Ishikawa (cell line): ENCODE measurements at regions not wholly inside any gene's neighbourhood (a gene's known extent, or its start where the extent isn't known, plus 50 kb on each side); places are given as distances from the start of the nearest gene placed in this dataset.

ENCODE experiments used
- CEBPB ChIP-seq: IDR thresholded peaks from 2 replicates; pipeline ENCODE4 v1.6.1; 2012
- EGR1 ChIP-seq: IDR thresholded peaks from 2 replicates; pipeline ENCODE4 v1.6.1; 2012
- EP300 ChIP-seq: IDR thresholded peaks from 2 replicates; pipeline ENCODE4 v1.6.1; 2012; ENCODE audit warnings: borderline replicate concordance
- FOXM1 ChIP-seq: IDR thresholded peaks from 2 replicates; pipeline ENCODE4 v1.6.1; 2012; ENCODE audit warnings: low read depth, borderline replicate concordance
- NFIC ChIP-seq: IDR thresholded peaks from 2 replicates; pipeline ENCODE4 v1.6.1; 2012
- RAD21 ChIP-seq: IDR thresholded peaks from 2 replicates; pipeline ENCODE4 v1.6.1; 2012; ENCODE audit warnings: low read depth
- TAF1 ChIP-seq: IDR thresholded peaks from 2 replicates; pipeline ENCODE4 v1.6.1; 2012; ENCODE audit warnings: low read depth, mild to moderate bottlenecking
- TCF12 ChIP-seq: IDR thresholded peaks from 2 replicates; pipeline ENCODE4 v1.6.1; 2012; ENCODE audit warnings: low read depth
- TEAD4 ChIP-seq: IDR thresholded peaks from 2 replicates; pipeline ENCODE4 v1.6.1; 2012
- YY1 ChIP-seq: IDR thresholded peaks from 2 replicates; pipeline ENCODE4 v1.6.1; 2012; ENCODE audit warnings: low read depth
- TF ChIP-seq, protein P1 (sequence below): IDR thresholded peaks from 2 replicates; pipeline ENCODE4 v1.6.1; 2012; ENCODE audit warnings: low read depth, mild to moderate bottlenecking
- TF ChIP-seq, protein P2 (sequence below): IDR thresholded peaks from 2 replicates; pipeline ENCODE4 v1.6.1; 2012
- TF ChIP-seq, protein P3 (sequence below): IDR thresholded peaks from 2 replicates; pipeline ENCODE4 v1.6.1; 2012

DNA sequence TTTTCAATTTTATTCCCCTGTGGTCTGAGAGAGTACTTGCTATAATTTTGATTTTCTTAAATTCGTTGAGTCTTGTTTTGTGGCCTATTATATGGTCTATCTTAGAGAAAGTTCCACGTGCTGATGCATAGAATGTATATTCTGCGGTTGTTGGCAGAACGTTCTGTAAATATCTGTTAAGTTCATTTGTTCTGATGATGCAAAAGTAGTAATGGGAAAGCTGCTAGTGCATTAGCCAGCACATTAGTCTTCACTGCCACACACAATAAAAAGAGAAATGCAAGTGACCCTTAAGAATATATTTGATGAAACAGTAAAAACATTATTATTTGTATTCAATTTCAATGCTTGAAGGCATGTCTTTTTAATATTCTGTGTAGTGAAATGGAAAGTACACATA, 84.8 kb downstream of the GTPBP8 start:
- TF ChIP-seq, protein P1, sequence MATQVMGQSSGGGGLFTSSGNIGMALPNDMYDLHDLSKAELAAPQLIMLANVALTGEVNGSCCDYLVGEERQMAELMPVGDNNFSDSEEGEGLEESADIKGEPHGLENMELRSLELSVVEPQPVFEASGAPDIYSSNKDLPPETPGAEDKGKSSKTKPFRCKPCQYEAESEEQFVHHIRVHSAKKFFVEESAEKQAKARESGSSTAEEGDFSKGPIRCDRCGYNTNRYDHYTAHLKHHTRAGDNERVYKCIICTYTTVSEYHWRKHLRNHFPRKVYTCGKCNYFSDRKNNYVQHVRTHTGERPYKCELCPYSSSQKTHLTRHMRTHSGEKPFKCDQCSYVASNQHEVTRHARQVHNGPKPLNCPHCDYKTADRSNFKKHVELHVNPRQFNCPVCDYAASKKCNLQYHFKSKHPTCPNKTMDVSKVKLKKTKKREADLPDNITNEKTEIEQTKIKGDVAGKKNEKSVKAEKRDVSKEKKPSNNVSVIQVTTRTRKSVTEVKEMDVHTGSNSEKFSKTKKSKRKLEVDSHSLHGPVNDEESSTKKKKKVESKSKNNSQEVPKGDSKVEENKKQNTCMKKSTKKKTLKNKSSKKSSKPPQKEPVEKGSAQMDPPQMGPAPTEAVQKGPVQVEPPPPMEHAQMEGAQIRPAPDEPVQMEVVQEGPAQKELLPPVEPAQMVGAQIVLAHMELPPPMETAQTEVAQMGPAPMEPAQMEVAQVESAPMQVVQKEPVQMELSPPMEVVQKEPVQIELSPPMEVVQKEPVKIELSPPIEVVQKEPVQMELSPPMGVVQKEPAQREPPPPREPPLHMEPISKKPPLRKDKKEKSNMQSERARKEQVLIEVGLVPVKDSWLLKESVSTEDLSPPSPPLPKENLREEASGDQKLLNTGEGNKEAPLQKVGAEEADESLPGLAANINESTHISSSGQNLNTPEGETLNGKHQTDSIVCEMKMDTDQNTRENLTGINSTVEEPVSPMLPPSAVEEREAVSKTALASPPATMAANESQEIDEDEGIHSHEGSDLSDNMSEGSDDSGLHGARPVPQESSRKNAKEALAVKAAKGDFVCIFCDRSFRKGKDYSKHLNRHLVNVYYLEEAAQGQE, result no peak
- TF ChIP-seq EGR1 (no peak), TAF1 (no peak), FOXM1 (no peak), YY1 (no peak), RAD21 (no peak), TCF12 (no peak), CEBPB (no peak), TEAD4 (no peak), EP300 (no peak), NFIC (no peak)
- TF ChIP-seq, protein P2, sequence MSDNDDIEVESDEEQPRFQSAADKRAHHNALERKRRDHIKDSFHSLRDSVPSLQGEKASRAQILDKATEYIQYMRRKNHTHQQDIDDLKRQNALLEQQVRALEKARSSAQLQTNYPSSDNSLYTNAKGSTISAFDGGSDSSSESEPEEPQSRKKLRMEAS, result no peak
- TF ChIP-seq, protein P3, sequence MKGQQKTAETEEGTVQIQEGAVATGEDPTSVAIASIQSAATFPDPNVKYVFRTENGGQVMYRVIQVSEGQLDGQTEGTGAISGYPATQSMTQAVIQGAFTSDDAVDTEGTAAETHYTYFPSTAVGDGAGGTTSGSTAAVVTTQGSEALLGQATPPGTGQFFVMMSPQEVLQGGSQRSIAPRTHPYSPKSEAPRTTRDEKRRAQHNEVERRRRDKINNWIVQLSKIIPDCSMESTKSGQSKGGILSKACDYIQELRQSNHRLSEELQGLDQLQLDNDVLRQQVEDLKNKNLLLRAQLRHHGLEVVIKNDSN, result no peak
